ENCODE measurements at regions not wholly inside any gene's neighbourhood (a gene's known extent, or its start where the extent isn't known, plus 50 kb on each side); places are given as distances from the start of the nearest gene placed in this dataset.

GRCh38 chr1:117739504-117739903, 133.7 kb downstream of the TENT5C start:
- TF ChIP-seq YY1 (IDR thresholded peaks at IDR 0.05; ENCODE audit: insufficient read depth, insufficient read length) = no peak
- TF ChIP-seq ZNF274 (IDR thresholded peaks at IDR 0.05; ENCODE audit: low read depth, low read length) = no peak
